ENCODE measurements at regions not wholly inside any gene's neighbourhood (a gene's known extent, or its start where the extent isn't known, plus 50 kb on each side); places are given as distances from the start of the nearest gene placed in this dataset.

- peaks cover 21% of the 10 kb centered on the region for H3K4me1 ChIP-seq (ENCODE audit: control insufficient read depth, insufficient read depth, low read length)
- H2AFZ ChIP-seq (ENCODE audit: control insufficient read depth, low read depth, low read length) = no peak overlapping the region
- no TSS peak for BruUV-seq (replicated peaks)
- no peaks in the 10 kb centered on the region for H3K79me2 ChIP-seq (ENCODE audit: control insufficient read depth, insufficient read depth, low read length)
- RAD21 ChIA-PET (ENCODE audit: unreplicated experiment) = no interaction called here
- DNase-seq (ENCODE audit: low read depth, low spot score) (no peak), ATAC-seq (no peak), FAIRE-seq (no peak)
- POLR2A ChIA-PET = no interaction called here
- no peaks in the 10 kb centered on the region for H4K20me1 ChIP-seq (ENCODE audit: control insufficient read depth, insufficient read depth)
- TF ChIP-seq EP300 (IDR thresholded peaks at IDR 0.05; ENCODE audit: borderline replicate concordance in 1 of 2, control insufficient read depth in 1 of 2, low read depth in 2 of 2, low read length in 2 of 2) = no peak
- TF ChIP-seq, protein P1, sequence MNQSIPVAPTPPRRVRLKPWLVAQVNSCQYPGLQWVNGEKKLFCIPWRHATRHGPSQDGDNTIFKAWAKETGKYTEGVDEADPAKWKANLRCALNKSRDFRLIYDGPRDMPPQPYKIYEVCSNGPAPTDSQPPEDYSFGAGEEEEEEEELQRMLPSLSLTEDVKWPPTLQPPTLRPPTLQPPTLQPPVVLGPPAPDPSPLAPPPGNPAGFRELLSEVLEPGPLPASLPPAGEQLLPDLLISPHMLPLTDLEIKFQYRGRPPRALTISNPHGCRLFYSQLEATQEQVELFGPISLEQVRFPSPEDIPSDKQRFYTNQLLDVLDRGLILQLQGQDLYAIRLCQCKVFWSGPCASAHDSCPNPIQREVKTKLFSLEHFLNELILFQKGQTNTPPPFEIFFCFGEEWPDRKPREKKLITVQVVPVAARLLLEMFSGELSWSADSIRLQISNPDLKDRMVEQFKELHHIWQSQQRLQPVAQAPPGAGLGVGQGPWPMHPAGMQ (IDR thresholded peaks at IDR 0.05; ENCODE audit: borderline replicate concordance) = no peak
- TF ChIP-seq NFIC (IDR thresholded peaks at IDR 0.05; ENCODE audit: low read depth, low read length) = no peak
- TF ChIP-seq YBX1 (IDR thresholded peaks at IDR 0.05) = no peak
- H3K27me3 ChIP-seq (replicated peaks in 1 of 2; ENCODE audit: control insufficient read depth in 2 of 2, insufficient read depth in 2 of 2, low read length in 1 of 2) = no peaks in the 10 kb centered on the region
- WGBS (ENCODE audit: insufficient coverage, insufficient replicate concordance, low lambda C conversion rate, missing lambda C conversion rate) = 79% methylated on average over 5 of the region's 5 CpGs
- SMC1A ChIA-PET (ENCODE audit: uncharacterized antibody, unreplicated experiment) = interaction anchor here (0.9 kb wide), 1 partner anchor 279 kb away, joined by 3 read pairs; no protein-coding TSS in a partner anchor
- H3K4me3 ChIP-seq = no peak overlapping the region
- no peak overlapping the region for H3K27ac ChIP-seq (ENCODE audit: control insufficient read depth, insufficient read depth)
- H3K9ac ChIP-seq (ENCODE audit: control insufficient read depth, insufficient read depth, low read length) = no peak overlapping the region
- in situ Hi-C loops (cut with MboI) = no loop called here
- intact Hi-C loops (cut with micrococcal nuclease; ENCODE audit: unreplicated experiment) = no loop called here
- H3K4me2 ChIP-seq (ENCODE audit: control insufficient read depth, insufficient read depth) = no peak overlapping the region
- CTCF ChIA-PET = no interaction called here
- H3K9me3 ChIP-seq (replicated peaks; ENCODE audit: control insufficient read depth, insufficient read depth, low read length) = no peaks in the 10 kb centered on the region
- no peaks in the 10 kb centered on the region for H3K36me3 ChIP-seq (ENCODE audit: control insufficient read depth in 2 of 2, insufficient read depth in 2 of 2, low read length in 1 of 2)
Observed at GRCh38 chr4:4766564-4766963, 92.9 kb upstream of the MSX1 start.

DNA sequence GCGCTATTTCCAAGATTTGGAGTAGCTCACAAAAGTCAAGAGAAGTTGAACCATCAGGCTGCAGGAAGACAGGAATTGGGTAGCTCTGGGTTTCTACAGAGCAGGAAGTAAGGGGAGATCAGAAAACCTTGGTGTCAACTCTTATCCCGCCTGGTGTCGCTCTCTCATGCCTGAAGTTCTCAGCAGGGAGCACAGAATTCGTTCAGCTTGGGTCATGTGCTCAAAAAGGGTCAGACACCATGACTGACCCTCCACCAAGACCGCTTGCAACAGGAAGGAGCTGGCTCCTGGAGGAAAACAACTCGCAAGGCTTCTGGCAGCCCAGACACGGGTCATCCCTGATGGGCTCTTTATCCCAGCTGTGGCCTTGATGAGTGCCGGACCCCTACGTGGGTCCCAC is 93.7 kb upstream of the MSX1 start:
- 80% methylated on average over 9 of the region's 9 CpGs for WGBS (ENCODE audit: insufficient coverage, insufficient replicate concordance, low lambda C conversion rate, missing lambda C conversion rate)
- POLR2A ChIA-PET = interaction anchor here (0.6 kb wide), 1 partner anchor 73 kb away, joined by 6 read pairs; no protein-coding TSS in a partner anchor
- H3K36me3 ChIP-seq (ENCODE audit: control insufficient read depth in 2 of 2, insufficient read depth in 2 of 2, low read length in 1 of 2) = no peaks in the 10 kb centered on the region
- intact Hi-C loops (cut with micrococcal nuclease; ENCODE audit: unreplicated experiment) = no loop called here
- H3K4me2 ChIP-seq (ENCODE audit: control insufficient read depth, insufficient read depth) = no peak overlapping the region
- H3K27ac ChIP-seq (ENCODE audit: control insufficient read depth, insufficient read depth) = no peak overlapping the region
- no TSS peak for BruUV-seq (replicated peaks)
- H3K9me3 ChIP-seq (replicated peaks; ENCODE audit: control insufficient read depth, insufficient read depth, low read length) = no peaks in the 10 kb centered on the region
- H3K27me3 ChIP-seq (replicated peaks in 1 of 2; ENCODE audit: control insufficient read depth in 2 of 2, insufficient read depth in 2 of 2, low read length in 1 of 2) = no peaks in the 10 kb centered on the region
- in situ Hi-C loops (cut with MboI) = no loop called here
- H3K79me2 ChIP-seq (ENCODE audit: control insufficient read depth, insufficient read depth, low read length) = no peaks in the 10 kb centered on the region
- H3K4me3 ChIP-seq = no peak overlapping the region
- SMC1A ChIA-PET (ENCODE audit: uncharacterized antibody, unreplicated experiment) = interaction anchor here (1.6 kb wide), 1 partner anchor 30 kb away, joined by 4 read pairs; no protein-coding TSS in a partner anchor
- CTCF ChIA-PET = no interaction called here
- RAD21 ChIA-PET (ENCODE audit: unreplicated experiment) = no interaction called here
- DNase-seq (ENCODE audit: low read depth, low spot score) = no peak
- no peak overlapping the region for H3K9ac ChIP-seq (ENCODE audit: control insufficient read depth, insufficient read depth, low read length)
- TF ChIP-seq TARDBP (IDR thresholded peaks at IDR 0.05; ENCODE audit: borderline replicate concordance) = no peak
- TF ChIP-seq DPF2 (IDR thresholded peaks at IDR 0.05) = no peak
- TF ChIP-seq HDGF (IDR thresholded peaks at IDR 0.05) = no peak
- TF ChIP-seq ZBTB11 (CRISPR knock-in tag; IDR thresholded peaks at IDR 0.05) = no peak
- TF ChIP-seq TCF3 (IDR thresholded peaks at IDR 0.05; ENCODE audit: borderline replicate concordance, insufficient read depth, low read depth, low read length) = no peak
- no peak for TF ChIP-seq RELA (IDR thresholded peaks at IDR 0.05; ENCODE audit: borderline replicate concordance, partially characterized antibody)
- no peak for TF ChIP-seq NR2C1 (IDR thresholded peaks at IDR 0.05)
- TF ChIP-seq NBN (IDR thresholded peaks at IDR 0.05) = no peak
- no peak for TF ChIP-seq EP300 (IDR thresholded peaks at IDR 0.05; ENCODE audit: borderline replicate concordance in 1 of 2, control insufficient read depth in 1 of 2, low read depth in 2 of 2, low read length in 2 of 2)
- H3K4me1 ChIP-seq (ENCODE audit: control insufficient read depth, insufficient read depth, low read length) = peaks cover 21% of the 10 kb centered on the region
- FAIRE-seq = no peak
- H2AFZ ChIP-seq (ENCODE audit: control insufficient read depth, low read depth, low read length) = no peak overlapping the region
- no peak for ATAC-seq
- H4K20me1 ChIP-seq (ENCODE audit: control insufficient read depth, insufficient read depth) = no peaks in the 10 kb centered on the region

Data from GM12878 (cell line).